H9 (cell line): ENCODE measurements at regions not wholly inside any gene's neighbourhood (a gene's known extent, or its start where the extent isn't known, plus 50 kb on each side); places are given as distances from the start of the nearest gene placed in this dataset.

ENCODE experiments used
- DNase-seq: peaks from one replicate; pipeline ENCODE4 v3.0.0-alpha.2; 2017
- H2AFZ ChIP-seq: one replicate; pipeline ENCODE4 v1.6.1; 2013; ENCODE audit warnings: mild to moderate bottlenecking, low read length, control low read depth, moderate library complexity
- H2AK5ac ChIP-seq: 2 replicates; pipeline ENCODE4 v1.6.1; 2013; ENCODE audit warnings: low read length, control low read depth, mixed read lengths; ENCODE audit not compliant: insufficient read length
- H2BK120ac ChIP-seq: one replicate; pipeline ENCODE4 v1.6.1; 2013; ENCODE audit warnings: low read depth, mild to moderate bottlenecking, low read length, control low read depth, inconsistent platforms; ENCODE audit not compliant: poor library complexity, severe bottlenecking
- H2BK12ac ChIP-seq: 2 replicates; pipeline ENCODE4 v1.6.1; 2013; ENCODE audit warnings: low read length, control low read depth, mixed read lengths, low read depth; ENCODE audit not compliant: insufficient read length
- H2BK15ac ChIP-seq: 2 replicates; pipeline ENCODE4 v1.6.1; 2013; ENCODE audit warnings: low read depth, low read length, control low read depth
- H2BK20ac ChIP-seq: one replicate; pipeline ENCODE4 v1.6.1; 2013; ENCODE audit warnings: low read depth, mild to moderate bottlenecking, low read length, control low read depth, inconsistent platforms; ENCODE audit not compliant: poor library complexity, severe bottlenecking
- H2BK5ac ChIP-seq: 2 replicates; pipeline ENCODE4 v1.6.1; 2013; ENCODE audit warnings: low read length, control low read depth, mixed read lengths; ENCODE audit not compliant: insufficient read length
- H3K14ac ChIP-seq: 2 replicates; pipeline ENCODE4 v1.6.1; 2013; ENCODE audit warnings: low read length, control low read depth; ENCODE audit not compliant: insufficient read depth
- H3K18ac ChIP-seq: 2 replicates; pipeline ENCODE4 v1.6.1; 2013; ENCODE audit warnings: low read depth, mild to moderate bottlenecking, mixed read lengths, low read length, control low read depth; ENCODE audit not compliant: insufficient read length
- H3K23ac ChIP-seq: 2 replicates; pipeline ENCODE4 v1.6.1; 2013; ENCODE audit warnings: low read length, control low read depth, mixed read lengths, low read depth; ENCODE audit not compliant: insufficient read length
- H3K23me2 ChIP-seq: 2 replicates; pipeline ENCODE4 v1.6.1; 2013; ENCODE audit warnings: low read depth, mild to moderate bottlenecking, mixed read lengths, low read length, control low read depth; ENCODE audit not compliant: insufficient read length, poor library complexity, severe bottlenecking
- H3K27ac ChIP-seq: 2 replicates; pipeline ENCODE4 v1.5.1; 2013; ENCODE audit warnings: low read length, control low read depth, mixed read lengths, low read depth; ENCODE audit not compliant: insufficient read length
- H3K27me3 ChIP-seq: 2 replicates; pipeline ENCODE4 v1.6.1; 2013; ENCODE audit warnings: low read length, control low read depth, inconsistent platforms; ENCODE audit not compliant: insufficient read depth
- H3K4ac ChIP-seq: 2 replicates; pipeline ENCODE4 v1.6.1; 2013; ENCODE audit warnings: low read depth, mild to moderate bottlenecking, control low read depth, inconsistent platforms, low read length, moderate library complexity
- H3K4me1 ChIP-seq: 2 replicates; pipeline ENCODE4 v1.6.1; 2013; ENCODE audit warnings: low read length, control low read depth, inconsistent platforms; ENCODE audit not compliant: insufficient read depth
- H3K4me2 ChIP-seq: 2 replicates; pipeline ENCODE4 v1.6.1; 2013; ENCODE audit warnings: low read length, control low read depth, mixed read lengths; ENCODE audit not compliant: insufficient read length, insufficient read depth
- H3K56ac ChIP-seq: 2 replicates; pipeline ENCODE4 v1.6.1; 2013; ENCODE audit warnings: low read depth, mild to moderate bottlenecking, mixed read lengths, low read length, control low read depth; ENCODE audit not compliant: insufficient read length
- H3K79me1 ChIP-seq: 2 replicates; pipeline ENCODE4 v1.6.1; 2013; ENCODE audit warnings: low read depth, mild to moderate bottlenecking, moderate library complexity, low read length, control low read depth, inconsistent platforms; ENCODE audit not compliant: insufficient read depth, poor library complexity, severe bottlenecking
- H3K79me2 ChIP-seq: 2 replicates; pipeline ENCODE4 v1.6.1; 2013; ENCODE audit warnings: low read length, control low read depth, inconsistent platforms; ENCODE audit not compliant: insufficient read depth
- H3K9ac ChIP-seq: 2 replicates; pipeline ENCODE4 v1.6.1; 2013; ENCODE audit warnings: low read length, control low read depth, mixed read lengths; ENCODE audit not compliant: insufficient read length; ENCODE audit errors: extremely low read depth
- H3K9me3 ChIP-seq: one replicate; pipeline ENCODE4 v1.6.1; 2013; ENCODE audit warnings: low read depth, low read length, inconsistent platforms; ENCODE audit not compliant: control insufficient read depth
- H3T11ph ChIP-seq: one replicate; pipeline ENCODE4 v1.6.1; 2013; ENCODE audit warnings: mild to moderate bottlenecking, low read length, control low read depth, inconsistent platforms
- H4K20me1 ChIP-seq: one replicate; pipeline ENCODE4 v1.6.1; 2013; ENCODE audit not compliant: control insufficient read depth, insufficient read length, insufficient read depth
- H4K5ac ChIP-seq: 2 replicates; pipeline ENCODE4 v1.6.1; 2013; ENCODE audit warnings: low read depth, mild to moderate bottlenecking, mixed read lengths, low read length, control low read depth; ENCODE audit not compliant: insufficient read length
- H4K8ac ChIP-seq: replicated peaks from 2 replicates; pipeline ENCODE4 v1.6.1; 2013; ENCODE audit warnings: low read length, control low read depth, mixed read lengths, low read depth; ENCODE audit not compliant: insufficient read length
- H4K91ac ChIP-seq: 2 replicates; pipeline ENCODE4 v1.6.1; 2013; ENCODE audit warnings: low read depth, mild to moderate bottlenecking, moderate library complexity, mixed read lengths, low read length, control low read depth; ENCODE audit not compliant: insufficient read length
- H3K27ac Mint-ChIP-seq, 3 experiments: 2 replicates in 2 of 3; 3 replicates in 1 of 3; pipeline ENCODE4 v1.8.0; 2020 to 2021; ENCODE audit warnings: mixed read lengths in 3 of 3, mild to moderate bottlenecking in 1 of 3, moderate library complexity in 1 of 3
- H3K27me3 Mint-ChIP-seq: 2 replicates; pipeline ENCODE4 v1.8.0; 2021; ENCODE audit warnings: low read depth, mild to moderate bottlenecking, moderate library complexity, mixed read lengths
- H3K36me3 Mint-ChIP-seq, 3 experiments: 2 replicates in 2 of 3; 3 replicates in 1 of 3; pipeline ENCODE4 v1.8.0; 2020 to 2021; ENCODE audit warnings: low read depth in 3 of 3, mixed read lengths in 3 of 3; ENCODE audit not compliant: insufficient read depth in 1 of 3
- H3K4me1 Mint-ChIP-seq, 2 experiments: 2 replicates each; pipeline ENCODE4 v1.8.0; 2020; ENCODE audit warnings: mixed read lengths in 2 of 2
- H3K4me3 Mint-ChIP-seq, 2 experiments: 2 replicates in 1 of 2; 3 replicates in 1 of 2; pipeline ENCODE4 v1.8.0; 2020 to 2021; ENCODE audit warnings: mild to moderate bottlenecking in 2 of 2, mixed read lengths in 2 of 2, moderate library complexity in 1 of 2
- H3K9me3 Mint-ChIP-seq, 2 experiments: 2 replicates in 1 of 2; 3 replicates in 1 of 2; pipeline ENCODE4 v1.8.0; 2020; ENCODE audit warnings: mild to moderate bottlenecking in 2 of 2, mixed read lengths in 2 of 2, moderate library complexity in 1 of 2
- CTCF ChIP-seq: fragments of 200-600 bp; sonication (generic); conservative IDR thresholded peaks from 3 replicates; pipeline ENCODE4 v1.8.0; 2021; ENCODE audit warnings: antibody characterized with exemption, mild to moderate bottlenecking
- WGBS: extraction: QIAGEN DNeasy Blood & Tissue Kit; methylation state at CpG from one replicate; pipeline ENCODE4 v1.1.7; 2013; ENCODE audit warnings: missing lambda C conversion rate, low lambda C conversion rate, mixed read lengths; ENCODE audit not compliant: insufficient read length; ENCODE audit errors: extremely low coverage; 5-methylcytosine and 5-hydroxymethylcytosine counted together

- Histone ChIP-seq H2BK15ac (no peak overlapping the region), H3T11ph (no peak overlapping the region), H3K4ac (no peak overlapping the region), H4K8ac (no peak overlapping the region), H2BK20ac (no peak overlapping the region), H2BK5ac (no peak overlapping the region), H3K79me2 (no peaks in the 10 kb centered on the region), H4K91ac (no peak overlapping the region), H2BK12ac (no peak overlapping the region), H3K27me3 (no peaks in the 10 kb centered on the region), H3K23ac (no peak overlapping the region), H3K9ac (no peak overlapping the region), H3K27ac (no peak overlapping the region), H3K79me1 (no peaks in the 10 kb centered on the region), H2AFZ (no peak overlapping the region), H4K5ac (no peak overlapping the region), H3K9me3 (no peaks in the 10 kb centered on the region), H2BK120ac (no peak overlapping the region), H3K18ac (no peak overlapping the region), H3K23me2 (no peaks in the 10 kb centered on the region), H3K14ac (no peak overlapping the region), H4K20me1 (no peaks in the 10 kb centered on the region), H3K56ac (no peak overlapping the region), H3K4me2 (no peak overlapping the region), H2AK5ac (no peak overlapping the region), H3K4me1 (no peaks in the 10 kb centered on the region)
- TF ChIP-seq CTCF, result no peak
- no CpG with 5 or more reads among the region's 3 CpGs for WGBS
- H3K27ac Mint-ChIP-seq, result no peak overlapping the region
- peaks cover 11% of the 10 kb centered on the region for H3K27me3 Mint-ChIP-seq
- peaks cover 10 to 11% of the 10 kb centered on the region in 2 experiments for H3K4me1 Mint-ChIP-seq
- no peak overlapping the region for H3K4me3 Mint-ChIP-seq
- peaks cover 0 to 5% (median 0%) of the 10 kb centered on the region in 3 experiments; a peak in 1 of 7 replicates for H3K36me3 Mint-ChIP-seq
- DNase-seq, result no peak
- peaks cover 0 to 7% of the 10 kb centered on the region in 2 experiments; a peak in 3 of 5 replicates for H3K9me3 Mint-ChIP-seq
These were observed 76.8 kb downstream of the ACKR3 start for GRCh38 chr2:236646441-236646840.
